ENCODE measurements at regions not wholly inside any gene's neighbourhood (a gene's known extent, or its start where the extent isn't known, plus 50 kb on each side); places are given as distances from the start of the nearest gene placed in this dataset.
"Not testable (repeated sequence)": the region's sequence is repeated elsewhere in the genome, so short reads cannot be mapped to it uniquely, and the experiment has no call there.

GRCh38 chr3:95710684-95711083 lies 1103.7 kb upstream of the EPHA6 start:
- 0 to 33% (median 20%) methylated on average over 1 of the region's 1 CpG; no CpG with 5 or more reads in 3 of the 10 experiments for WGBS, 10 experiments
- H3K4me3 ChIP-seq: no peak overlapping the region
- ATAC-seq (replicated peaks in 6 of 8): peak in 4 of 8 experiments; percentile 18 to 83 (median 80)
- peaks cover 3 to 7% of the 10 kb centered on the region in 2 donors for H3K4me1 ChIP-seq (replicated peaks in 1 of 2)
- in situ Hi-C loops (cut with MboI; ENCODE audit: low pct_unique_long_range_greater_than_20kb in 2 of 9, low sequenced_read_pairs in 9 of 9, unreplicated experiment in 9 of 9): no loop called here
- no peak overlapping the region for H3K27ac ChIP-seq

GRCh38 chr3:95711789-95712188 lies 1102.6 kb upstream of the EPHA6 start:
- no peak for ATAC-seq (replicated peaks in 6 of 8)
- Histone ChIP-seq H3K27ac (no peak overlapping the region), H3K4me1 (replicated peaks in 1 of 2) (peaks cover 3 to 7% of the 10 kb centered on the region in 2 donors), H3K4me3 (no peak overlapping the region)
- in situ Hi-C loops (cut with MboI; ENCODE audit: low pct_unique_long_range_greater_than_20kb in 2 of 9, low sequenced_read_pairs in 9 of 9, unreplicated experiment in 9 of 9): no loop called here
- WGBS, 10 experiments: 0 to 93% (median 36%) methylated on average over 1 to 2 of the region's 2 CpGs; no CpG with 5 or more reads in 3 of the 10 experiments

- H3K27ac ChIP-seq: no peak overlapping the region
- WGBS, 10 experiments: 0 to 56% (median 31%) methylated on average over 1 to 3 of the region's 3 CpGs; no CpG with 5 or more reads in 2 of the 10 experiments
- in situ Hi-C loops (cut with MboI; ENCODE audit: low pct_unique_long_range_greater_than_20kb in 2 of 9, low sequenced_read_pairs in 9 of 9, unreplicated experiment in 9 of 9): no loop called here
- ATAC-seq (replicated peaks in 6 of 8): peak in 4 of 8 experiments; percentile 25 to 77 (median 52)
- no peak overlapping the region for H3K4me3 ChIP-seq
- H3K4me1 ChIP-seq (replicated peaks in 1 of 2): peaks cover 3 to 7% of the 10 kb centered on the region in 2 donors
These were observed 1099.3 kb upstream of the EPHA6 start for GRCh38 chr3:95715128-95715527.

- no peak for ATAC-seq (replicated peaks in 6 of 8)
- in situ Hi-C loops (cut with MboI; ENCODE audit: low pct_unique_long_range_greater_than_20kb in 2 of 9, low sequenced_read_pairs in 9 of 9, unreplicated experiment in 9 of 9): no loop called here
- Histone ChIP-seq H3K4me3 (no peak overlapping the region), H3K4me1 (replicated peaks in 1 of 2) (peaks cover 3% of the 10 kb centered on the region in 2 donors), H3K27ac (no peak overlapping the region)
These were observed 1097.3 kb upstream of the EPHA6 start for GRCh38 chr3:95717048-95717447.

GRCh38 chr3:95718168-95718567 lies 1096.2 kb upstream of the EPHA6 start:
- no peak for ATAC-seq (replicated peaks in 6 of 8)
- no peak overlapping the region for H3K27ac ChIP-seq
- peaks cover 3% of the 10 kb centered on the region in 2 donors for H3K4me1 ChIP-seq (replicated peaks in 1 of 2)
- H3K4me3 ChIP-seq: no peak overlapping the region
- in situ Hi-C loops (cut with MboI; ENCODE audit: low pct_unique_long_range_greater_than_20kb in 2 of 9, low sequenced_read_pairs in 9 of 9, unreplicated experiment in 9 of 9): no loop called here

GRCh38 chr3:95719481-95719880 lies 1094.9 kb upstream of the EPHA6 start:
- H3K4me1 ChIP-seq (replicated peaks in 1 of 2): peaks cover 3% of the 10 kb centered on the region in 2 donors
- WGBS, 10 experiments: 28 to 97% (median 89%) methylated on average over 2 to 4 of the region's 4 CpGs; no CpG with 5 or more reads in 1 of the 10 experiments
- no peak overlapping the region for H3K27ac ChIP-seq
- H3K4me3 ChIP-seq: no peak overlapping the region
- no peak for ATAC-seq (replicated peaks in 6 of 8)
- in situ Hi-C loops (cut with MboI; ENCODE audit: low pct_unique_long_range_greater_than_20kb in 2 of 9, low sequenced_read_pairs in 9 of 9, unreplicated experiment in 9 of 9): no loop called here

GRCh38 chr3:95721938-95722337 lies 1092.5 kb upstream of the EPHA6 start:
- H3K27ac ChIP-seq: no peak overlapping the region
- WGBS, 10 experiments: 6 to 97% (median 69%) methylated on average over 1 to 2 of the region's 2 CpGs; no CpG with 5 or more reads in 2 of the 10 experiments
- in situ Hi-C loops (cut with MboI; ENCODE audit: low pct_unique_long_range_greater_than_20kb in 2 of 9, low sequenced_read_pairs in 9 of 9, unreplicated experiment in 9 of 9): no loop called here
- H3K4me3 ChIP-seq: no peak overlapping the region
- H3K4me1 ChIP-seq (replicated peaks in 1 of 2): no peaks in the 10 kb centered on the region
- ATAC-seq (replicated peaks in 6 of 8): peak in 5 of 8 experiments; percentile 27 to 99 (median 51)

- Histone ChIP-seq H3K4me3 (no peak overlapping the region), H3K4me1 (replicated peaks in 1 of 2) (no peaks in the 10 kb centered on the region), H3K27ac (no peak overlapping the region)
- no peak for ATAC-seq (replicated peaks in 6 of 8)
- 13 to 100% (median 80%) methylated on average over 1 of the region's 1 CpG; no CpG with 5 or more reads in 3 of the 10 experiments for WGBS, 10 experiments
- in situ Hi-C loops (cut with MboI; ENCODE audit: low pct_unique_long_range_greater_than_20kb in 2 of 9, low sequenced_read_pairs in 9 of 9, unreplicated experiment in 9 of 9): no loop called here
These were observed 1088.6 kb upstream of the EPHA6 start for GRCh38 chr3:95725770-95726169.

GRCh38 chr3:95731753-95732152 lies 1082.6 kb upstream of the EPHA6 start:
- ATAC-seq (replicated peaks in 6 of 8): no peak
- 25 to 100% (median 86%) methylated on average over 1 of the region's 1 CpG; no CpG with 5 or more reads in 1 of the 10 experiments for WGBS, 10 experiments
- in situ Hi-C loops (cut with MboI; ENCODE audit: low pct_unique_long_range_greater_than_20kb in 2 of 9, low sequenced_read_pairs in 9 of 9, unreplicated experiment in 9 of 9): no loop called here
- H3K27ac ChIP-seq: no peak overlapping the region
- H3K4me1 ChIP-seq (replicated peaks in 1 of 2): no peaks in the 10 kb centered on the region
- no peak overlapping the region for H3K4me3 ChIP-seq

GRCh38 chr3:95733336-95733735 lies 1081.1 kb upstream of the EPHA6 start:
- Histone ChIP-seq H3K4me1 (replicated peaks in 1 of 2) (no peaks in the 10 kb centered on the region), H3K27ac (no peak overlapping the region), H3K4me3 (no peak overlapping the region)
- 20 to 100% (median 54%) methylated on average over 1 of the region's 1 CpG; no CpG with 5 or more reads in 2 of the 10 experiments for WGBS, 10 experiments
- no peak for ATAC-seq (replicated peaks in 6 of 8)
- in situ Hi-C loops (cut with MboI; ENCODE audit: low pct_unique_long_range_greater_than_20kb in 2 of 9, low sequenced_read_pairs in 9 of 9, unreplicated experiment in 9 of 9): no loop called here

GRCh38 chr3:95738045-95738444 lies 1076.3 kb upstream of the EPHA6 start:
- ATAC-seq (replicated peaks in 6 of 8): no peak
- Histone ChIP-seq H3K4me1 (replicated peaks in 1 of 2) (no peaks in the 10 kb centered on the region), H3K27ac (no peak overlapping the region), H3K4me3 (no peak overlapping the region)
- in situ Hi-C loops (cut with MboI; ENCODE audit: low pct_unique_long_range_greater_than_20kb in 2 of 9, low sequenced_read_pairs in 9 of 9, unreplicated experiment in 9 of 9): no loop called here
- WGBS, 10 experiments: 0 to 100% (median 77%) methylated on average over 1 to 2 of the region's 2 CpGs

GRCh38 chr3:95744896-95745295 lies 1069.5 kb upstream of the EPHA6 start:
- H3K4me1 ChIP-seq (replicated peaks in 1 of 2); H3K27ac ChIP-seq; ATAC-seq (replicated peaks in 6 of 8); in situ Hi-C loops (cut with MboI; ENCODE audit: low pct_unique_long_range_greater_than_20kb in 2 of 9, low sequenced_read_pairs in 9 of 9, unreplicated experiment in 9 of 9); H3K4me3 ChIP-seq: not testable (repeated sequence)
- no CpG with 5 or more reads among the region's 27 CpGs for WGBS, 10 experiments

GRCh38 chr3:95750097-95750496 lies 1064.3 kb upstream of the EPHA6 start:
- ATAC-seq (replicated peaks in 6 of 8): no peak
- Histone ChIP-seq H3K4me3 (no peak overlapping the region), H3K4me1 (replicated peaks in 1 of 2) (no peaks in the 10 kb centered on the region), H3K27ac (no peak overlapping the region)
- 5 to 100% (median 30%) methylated on average over 1 to 3 of the region's 3 CpGs; no CpG with 5 or more reads in 1 of the 10 experiments for WGBS, 10 experiments
- in situ Hi-C loops (cut with MboI; ENCODE audit: low pct_unique_long_range_greater_than_20kb in 2 of 9, low sequenced_read_pairs in 9 of 9, unreplicated experiment in 9 of 9): no loop called here

GRCh38 chr3:95751509-95751908 lies 1062.9 kb upstream of the EPHA6 start:
- WGBS, 10 experiments: 0 to 92% (median 66%) methylated on average over 1 to 3 of the region's 3 CpGs
- no peak overlapping the region for H3K4me3 ChIP-seq
- ATAC-seq (replicated peaks in 6 of 8): peak in 3 of 8 experiments; percentile 55 to 93 (median 85)
- no peaks in the 10 kb centered on the region for H3K4me1 ChIP-seq (replicated peaks in 1 of 2)
- H3K27ac ChIP-seq: no peak overlapping the region
- in situ Hi-C loops (cut with MboI; ENCODE audit: low pct_unique_long_range_greater_than_20kb in 2 of 9, low sequenced_read_pairs in 9 of 9, unreplicated experiment in 9 of 9): no loop called here
